Parathyroid adenoma (tissue), 2 donors: ENCODE measurements at regions not wholly inside any gene's neighbourhood (a gene's known extent, or its start where the extent isn't known, plus 50 kb on each side); places are given as distances from the start of the nearest gene placed in this dataset.

ENCODE experiments used
- H2AFZ ChIP-seq: fragments of 300-600 bp; sonication (generic); one replicate; pipeline ENCODE4 v1.7.0; 2017; ENCODE audit warnings: antibody characterized with exemption, mild to moderate bottlenecking
- H3K27ac ChIP-seq: fragments of 300-600 bp; sonication (generic); one replicate; pipeline ENCODE4 v1.7.0; 2017
- H3K27me3 ChIP-seq: fragments of 300-600 bp; sonication (generic); one replicate; pipeline ENCODE4 v1.7.0; 2017; ENCODE audit warnings: low read length; ENCODE audit not compliant: control insufficient read depth, insufficient read depth
- H3K36me3 ChIP-seq: fragments of 300-600 bp; sonication (generic); one replicate; pipeline ENCODE4 v1.7.0; 2017; ENCODE audit warnings: low read length; ENCODE audit not compliant: control insufficient read depth, insufficient read depth
- H3K4me1 ChIP-seq: fragments of 300-600 bp; sonication (generic); one replicate; pipeline ENCODE4 v1.7.0; 2017; ENCODE audit warnings: control low read depth
- H3K4me2 ChIP-seq: fragments of 300-600 bp; sonication (generic); one replicate; pipeline ENCODE4 v1.7.0; 2017; ENCODE audit warnings: low read length
- H3K4me3 ChIP-seq: fragments of 300-600 bp; sonication (generic); one replicate; pipeline ENCODE4 v1.7.0; 2017; ENCODE audit warnings: low read depth, low read length
- H3K79me2 ChIP-seq: fragments of 300-600 bp; sonication (generic); one replicate; pipeline ENCODE4 v1.7.0; 2017; ENCODE audit warnings: control low read depth
- H3K9ac ChIP-seq: fragments of 300-600 bp; sonication (generic); one replicate; pipeline ENCODE4 v1.7.0; 2017; ENCODE audit warnings: mild to moderate bottlenecking
- H3K9me3 ChIP-seq: fragments of 300-600 bp; sonication (generic); one replicate; pipeline ENCODE4 v1.7.0; 2017; ENCODE audit warnings: low read length; ENCODE audit not compliant: control insufficient read depth
- CTCF ChIP-seq: fragments of 300-600 bp; sonication (generic); IDR thresholded peaks from one replicate; pipeline ENCODE4 v1.7.0; 2017; ENCODE audit warnings: antibody characterized with exemption, mild to moderate bottlenecking
- donor health status: primary hyperparathyroidism.

- H3K4me1 ChIP-seq, result no peaks in the 10 kb centered on the region
- H3K79me2 ChIP-seq, result no peaks in the 10 kb centered on the region
- no peak overlapping the region for H2AFZ ChIP-seq
- H3K9me3 ChIP-seq, result no peaks in the 10 kb centered on the region
- no peak overlapping the region for H3K9ac ChIP-seq
- H3K27me3 ChIP-seq, result no peaks in the 10 kb centered on the region
- H3K4me3 ChIP-seq, result no peak overlapping the region
- H3K36me3 ChIP-seq, result no peaks in the 10 kb centered on the region
- no peak overlapping the region for H3K4me2 ChIP-seq
- H3K27ac ChIP-seq, result no peak overlapping the region
- TF ChIP-seq CTCF, result no peak
Observed at GRCh38 chr4:112053825-112054350, 91.4 kb upstream of the FAM241A start.

- H3K9me3 ChIP-seq, result no peaks in the 10 kb centered on the region
- no peak overlapping the region for H3K27ac ChIP-seq
- TF ChIP-seq CTCF, result no peak
- H3K9ac ChIP-seq, result no peak overlapping the region
- H3K4me3 ChIP-seq, result no peak overlapping the region
- no peaks in the 10 kb centered on the region for H3K36me3 ChIP-seq
- no peaks in the 10 kb centered on the region for H3K4me1 ChIP-seq
- no peak overlapping the region for H2AFZ ChIP-seq
- H3K79me2 ChIP-seq, result no peaks in the 10 kb centered on the region
- no peaks in the 10 kb centered on the region for H3K27me3 ChIP-seq
- no peak overlapping the region for H3K4me2 ChIP-seq
Observed at GRCh38 chr4:112055100-112055499, 90.2 kb upstream of the FAM241A start.

GRCh38 chr4:112057470-112057869, 87.8 kb upstream of the FAM241A start:
- no peak overlapping the region for H2AFZ ChIP-seq
- H3K36me3 ChIP-seq, result no peaks in the 10 kb centered on the region
- no peak overlapping the region for H3K9ac ChIP-seq
- no peak overlapping the region for H3K4me2 ChIP-seq
- TF ChIP-seq CTCF, result no peak
- H3K9me3 ChIP-seq, result no peaks in the 10 kb centered on the region
- H3K4me1 ChIP-seq, result no peaks in the 10 kb centered on the region
- no peak overlapping the region for H3K27ac ChIP-seq
- H3K4me3 ChIP-seq, result no peak overlapping the region
- no peaks in the 10 kb centered on the region for H3K27me3 ChIP-seq
- H3K79me2 ChIP-seq, result no peaks in the 10 kb centered on the region

GRCh38 chr4:112058433-112058832, 86.8 kb upstream of the FAM241A start:
- no peak overlapping the region for H3K4me3 ChIP-seq
- H3K27ac ChIP-seq, result no peak overlapping the region
- H3K4me2 ChIP-seq, result no peak overlapping the region
- H3K9me3 ChIP-seq, result no peaks in the 10 kb centered on the region
- H3K27me3 ChIP-seq, result no peaks in the 10 kb centered on the region
- no peak for TF ChIP-seq CTCF
- H2AFZ ChIP-seq, result no peak overlapping the region
- no peak overlapping the region for H3K9ac ChIP-seq
- H3K79me2 ChIP-seq, result no peaks in the 10 kb centered on the region
- no peaks in the 10 kb centered on the region for H3K4me1 ChIP-seq
- H3K36me3 ChIP-seq, result no peaks in the 10 kb centered on the region

- Histone ChIP-seq H3K27ac (no peak overlapping the region), H3K4me3 (no peak overlapping the region), H3K4me1 (no peaks in the 10 kb centered on the region), H3K9me3 (no peaks in the 10 kb centered on the region), H3K36me3 (no peaks in the 10 kb centered on the region), H2AFZ (no peak overlapping the region), H3K79me2 (no peaks in the 10 kb centered on the region), H3K4me2 (no peak overlapping the region), H3K9ac (no peak overlapping the region), H3K27me3 (no peaks in the 10 kb centered on the region)
- TF ChIP-seq CTCF, result no peak
Observed at GRCh38 chr4:112060212-112060611, 85.0 kb upstream of the FAM241A start.
